DOHH2 (cell line): ENCODE measurements at regions not wholly inside any gene's neighbourhood (a gene's known extent, or its start where the extent isn't known, plus 50 kb on each side); places are given as distances from the start of the nearest gene placed in this dataset.

ENCODE experiments used
- EZH2phosphoT487 ChIP-seq: fragments of 200-600 bp; sonication (generic); IDR thresholded peaks from 2 replicates; pipeline ENCODE4 v1.6.1; 2017; ENCODE audit warnings: borderline replicate concordance, mild to moderate bottlenecking, antibody characterized with exemption, low read length, moderate library complexity, mixed read lengths
- TF ChIP-seq, protein P1 (sequence below): fragments of 200-600 bp; sonication (generic); IDR thresholded peaks from one replicate; pipeline ENCODE4 v1.5.1; 2014; ENCODE audit warnings: antibody characterized with exemption, mild to moderate bottlenecking, low read depth, low read length; ENCODE audit not compliant: poor library complexity, severe bottlenecking

- TF ChIP-seq, protein P1, sequence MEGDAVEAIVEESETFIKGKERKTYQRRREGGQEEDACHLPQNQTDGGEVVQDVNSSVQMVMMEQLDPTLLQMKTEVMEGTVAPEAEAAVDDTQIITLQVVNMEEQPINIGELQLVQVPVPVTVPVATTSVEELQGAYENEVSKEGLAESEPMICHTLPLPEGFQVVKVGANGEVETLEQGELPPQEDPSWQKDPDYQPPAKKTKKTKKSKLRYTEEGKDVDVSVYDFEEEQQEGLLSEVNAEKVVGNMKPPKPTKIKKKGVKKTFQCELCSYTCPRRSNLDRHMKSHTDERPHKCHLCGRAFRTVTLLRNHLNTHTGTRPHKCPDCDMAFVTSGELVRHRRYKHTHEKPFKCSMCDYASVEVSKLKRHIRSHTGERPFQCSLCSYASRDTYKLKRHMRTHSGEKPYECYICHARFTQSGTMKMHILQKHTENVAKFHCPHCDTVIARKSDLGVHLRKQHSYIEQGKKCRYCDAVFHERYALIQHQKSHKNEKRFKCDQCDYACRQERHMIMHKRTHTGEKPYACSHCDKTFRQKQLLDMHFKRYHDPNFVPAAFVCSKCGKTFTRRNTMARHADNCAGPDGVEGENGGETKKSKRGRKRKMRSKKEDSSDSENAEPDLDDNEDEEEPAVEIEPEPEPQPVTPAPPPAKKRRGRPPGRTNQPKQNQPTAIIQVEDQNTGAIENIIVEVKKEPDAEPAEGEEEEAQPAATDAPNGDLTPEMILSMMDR, result no peak
- TF ChIP-seq EZH2phosphoT487, result no peak
These were observed 490.7 kb upstream of the TENM3 start for GRCh38 chr4:181752516-181752915.
